ENCODE measurements at regions not wholly inside any gene's neighbourhood (a gene's known extent, or its start where the extent isn't known, plus 50 kb on each side); places are given as distances from the start of the nearest gene placed in this dataset.

DNA sequence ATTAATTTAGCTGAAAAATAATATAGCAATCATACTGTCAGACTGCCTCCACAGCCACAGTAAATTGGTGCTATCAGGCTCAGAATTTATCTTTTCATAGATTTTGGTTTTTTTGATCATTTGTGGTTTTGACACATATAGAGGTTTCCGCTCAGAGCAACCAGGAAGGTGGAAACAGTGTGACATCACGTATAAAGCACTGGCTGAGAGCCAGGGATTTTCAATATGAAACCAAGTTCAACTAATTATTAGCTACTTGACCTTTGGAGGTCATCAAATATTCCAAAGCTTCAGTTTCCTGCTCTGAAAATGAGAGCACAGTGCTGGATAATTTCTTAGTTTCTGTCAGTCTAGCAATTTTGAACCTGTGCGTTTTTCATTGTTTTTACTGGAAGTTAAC is 433.8 kb upstream of the SUCLG2 start:
- ATAC-seq (ENCODE audit: low read depth in 2 of 2): no peak
- Mint-ChIP-seq H3K4me1 (no peaks in the 10 kb centered on the region), H3K27ac (no peak overlapping the region)

DNA sequence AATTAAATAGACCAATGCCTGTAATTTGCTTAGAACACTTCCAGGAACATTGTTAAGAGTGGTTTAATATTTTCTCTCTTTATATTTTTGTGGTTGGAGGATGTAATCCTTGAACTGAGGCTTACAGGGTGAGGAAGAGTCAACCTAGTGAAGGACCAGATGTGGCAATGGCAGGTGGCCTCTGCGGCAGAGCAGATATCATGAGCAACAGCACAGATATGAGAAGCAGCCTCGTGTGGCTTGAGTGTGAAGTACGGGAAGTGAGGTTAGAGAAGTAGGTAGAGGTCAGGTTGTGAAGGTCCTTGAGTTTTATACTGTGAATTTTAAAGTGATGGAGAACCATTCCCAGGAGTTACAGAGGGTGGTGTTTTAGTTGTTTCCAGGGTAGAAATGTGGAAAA is 417.6 kb upstream of the SUCLG2 start:
- ATAC-seq (ENCODE audit: low read depth in 2 of 2) (no peak), DNase-seq (no peak)
- no peak overlapping the region for H3K27ac Mint-ChIP-seq
- peaks cover 0 to 8% of the 10 kb centered on the region in 2 donors for H3K36me3 Mint-ChIP-seq
- H3K4me3 Mint-ChIP-seq: no peak overlapping the region
- peaks cover 11 to 26% (median 16%) of the 10 kb centered on the region in 7 donors for H3K9me3 Mint-ChIP-seq
- no peaks in the 10 kb centered on the region for H3K27me3 Mint-ChIP-seq
- H3K4me1 Mint-ChIP-seq: no peaks in the 10 kb centered on the region

More for the DNA sequence above, 433.8 kb upstream of the SUCLG2 start:
- no peak overlapping the region for H3K4me3 Mint-ChIP-seq
- H3K36me3 Mint-ChIP-seq: no peaks in the 10 kb centered on the region
- H3K9me3 Mint-ChIP-seq: peaks cover 0 to 4% (median 0%) of the 10 kb centered on the region in 7 donors
- no peaks in the 10 kb centered on the region for H3K27me3 Mint-ChIP-seq
- no peak for DNase-seq

DNA sequence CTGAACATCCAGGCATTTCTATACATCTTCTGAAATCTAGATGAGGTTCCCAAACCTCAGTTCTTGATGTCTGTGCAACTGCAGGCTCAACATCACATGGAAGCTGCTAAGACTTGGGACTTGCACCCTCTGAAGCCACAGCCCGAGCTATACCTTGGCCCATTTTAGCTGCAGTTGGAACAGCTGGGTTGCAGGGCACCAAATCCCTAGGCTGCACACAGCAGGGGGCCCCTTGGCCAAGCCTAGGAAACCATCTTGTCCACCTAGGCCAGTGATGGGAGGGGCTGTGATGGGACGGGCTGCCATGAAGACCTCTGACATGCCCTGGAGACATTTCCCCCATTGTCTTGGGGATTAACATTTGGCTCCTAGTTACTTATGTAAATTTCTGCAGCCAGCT is 415.8 kb upstream of the SUCLG2 start:
- DNase-seq: no peak
- Mint-ChIP-seq H3K4me3 (no peak overlapping the region), H3K36me3 (peaks cover 0 to 8% of the 10 kb centered on the region in 2 donors), H3K4me1 (no peaks in the 10 kb centered on the region), H3K27ac (no peak overlapping the region), H3K27me3 (peaks cover 0 to 6% (median 0%) of the 10 kb centered on the region in 3 donors), H3K9me3 (peaks cover 7 to 23% (median 16%) of the 10 kb centered on the region in 7 donors)
- ATAC-seq (ENCODE audit: low read depth in 2 of 2): no peak

DNA sequence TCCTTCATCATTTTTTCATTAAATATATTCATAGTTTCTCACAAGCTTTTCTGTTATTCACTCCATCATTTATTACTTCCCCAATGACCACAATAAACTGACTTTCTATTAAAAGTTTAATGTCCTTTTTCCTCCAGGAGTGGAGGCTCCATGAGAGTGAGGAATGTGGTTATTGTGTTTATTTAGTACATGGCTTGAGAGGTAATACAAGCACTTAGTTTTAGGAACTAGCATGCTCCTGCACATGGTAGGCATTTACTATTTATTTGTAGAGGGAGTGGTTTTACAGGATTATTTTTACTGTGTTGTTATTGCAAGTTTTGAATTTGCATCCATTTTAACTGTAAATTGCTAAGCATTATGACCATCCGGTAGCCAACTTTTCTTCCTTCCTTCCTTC is 412.9 kb upstream of the SUCLG2 start:
- no peak for DNase-seq
- Mint-ChIP-seq H3K36me3 (peaks cover 0 to 6% of the 10 kb centered on the region in 2 donors), H3K27me3 (peaks cover 0 to 8% (median 0%) of the 10 kb centered on the region in 3 donors), H3K4me3 (no peak overlapping the region), H3K4me1 (no peaks in the 10 kb centered on the region), H3K9me3 (peaks cover 6 to 19% (median 13%) of the 10 kb centered on the region in 7 donors), H3K27ac (peak overlapping the region in 1 of 6 donors; percentile 27)
- ATAC-seq (ENCODE audit: low read depth in 2 of 2): no peak

DNA sequence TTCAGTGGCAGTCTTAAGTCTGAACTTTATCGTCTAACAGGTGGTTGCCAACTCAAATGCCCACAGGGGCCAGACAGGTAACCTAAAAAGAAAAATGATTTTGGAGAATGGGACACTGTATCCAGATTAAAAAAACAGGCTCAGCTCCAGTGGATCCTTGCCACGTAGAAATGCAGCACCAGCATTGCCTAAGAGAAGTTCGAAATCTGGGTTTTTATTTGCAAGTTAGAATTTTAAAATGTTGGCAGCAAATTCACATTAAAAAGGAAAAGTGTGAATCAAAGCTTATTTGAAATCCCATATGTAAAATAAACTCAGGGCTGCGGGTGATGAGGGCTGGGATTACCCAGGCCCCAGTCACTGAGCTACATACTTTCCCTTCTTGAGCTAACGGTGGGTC is 408.5 kb upstream of the SUCLG2 start:
- Mint-ChIP-seq H3K4me1 (no peaks in the 10 kb centered on the region), H3K27ac (no peak overlapping the region), H3K4me3 (no peak overlapping the region), H3K27me3 (peaks cover 11 to 20% (median 16%) of the 10 kb centered on the region in 3 donors), H3K9me3 (peaks cover 0 to 7% (median 0%) of the 10 kb centered on the region in 7 donors), H3K36me3 (no peaks in the 10 kb centered on the region)
- no peak for DNase-seq
- ATAC-seq (ENCODE audit: low read depth in 2 of 2): no peak

DNA sequence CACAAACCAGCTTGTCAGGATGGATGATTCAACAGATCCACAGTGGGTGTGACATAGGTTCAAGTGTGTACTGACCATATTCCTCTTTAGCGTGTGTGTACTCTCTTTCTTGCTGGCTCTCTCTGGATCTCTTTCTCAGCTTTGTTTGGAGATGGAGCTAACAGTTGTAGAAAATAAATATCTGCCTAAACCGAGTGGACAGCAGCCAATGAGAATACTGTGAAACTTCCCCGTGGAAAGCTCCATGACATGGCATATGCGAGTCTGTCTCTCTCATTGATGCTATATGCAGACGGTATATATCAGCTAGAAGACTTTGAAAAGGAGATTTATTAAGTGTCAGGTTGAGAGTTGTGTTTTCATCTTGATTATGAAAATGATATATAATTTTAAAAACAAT is 406.5 kb upstream of the SUCLG2 start:
- ATAC-seq (ENCODE audit: low read depth in 2 of 2) (no peak), DNase-seq (no peak)
- Mint-ChIP-seq H3K27ac (no peak overlapping the region), H3K4me3 (no peak overlapping the region), H3K27me3 (peaks cover 11 to 20% (median 11%) of the 10 kb centered on the region in 3 donors), H3K36me3 (no peaks in the 10 kb centered on the region), H3K4me1 (no peaks in the 10 kb centered on the region), H3K9me3 (peaks cover 0 to 4% (median 0%) of the 10 kb centered on the region in 7 donors)

DNA sequence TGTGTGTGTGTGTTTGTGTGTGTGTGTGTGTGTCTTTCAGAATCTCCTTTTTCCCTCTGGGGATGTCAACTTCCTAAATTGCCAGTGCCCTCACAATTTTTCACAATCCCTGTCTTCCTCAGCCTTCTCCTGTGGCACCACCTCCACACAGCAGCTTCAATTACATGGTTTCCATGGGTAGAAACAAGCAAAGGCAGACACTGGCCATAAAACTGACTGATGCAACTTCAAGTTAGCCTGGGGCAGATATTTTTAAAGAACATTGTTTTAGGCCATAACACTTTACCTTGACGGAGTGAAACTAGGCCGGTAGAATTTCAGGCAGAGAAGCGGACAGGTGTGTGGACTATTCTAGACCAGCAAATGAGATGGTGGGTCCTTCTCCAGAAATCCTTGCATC is 405.8 kb upstream of the SUCLG2 start:
- peak overlapping the region in 1 of 6 donors; percentile 5 for H3K27ac Mint-ChIP-seq
- no peak for ATAC-seq (ENCODE audit: low read depth in 2 of 2)
- H3K27me3 Mint-ChIP-seq: peaks cover 11 to 20% (median 11%) of the 10 kb centered on the region in 3 donors
- no peaks in the 10 kb centered on the region for H3K4me1 Mint-ChIP-seq
- H3K9me3 Mint-ChIP-seq: peaks cover 0 to 4% (median 0%) of the 10 kb centered on the region in 7 donors
- H3K36me3 Mint-ChIP-seq: no peaks in the 10 kb centered on the region
- H3K4me3 Mint-ChIP-seq: no peak overlapping the region
- DNase-seq: no peak

DNA sequence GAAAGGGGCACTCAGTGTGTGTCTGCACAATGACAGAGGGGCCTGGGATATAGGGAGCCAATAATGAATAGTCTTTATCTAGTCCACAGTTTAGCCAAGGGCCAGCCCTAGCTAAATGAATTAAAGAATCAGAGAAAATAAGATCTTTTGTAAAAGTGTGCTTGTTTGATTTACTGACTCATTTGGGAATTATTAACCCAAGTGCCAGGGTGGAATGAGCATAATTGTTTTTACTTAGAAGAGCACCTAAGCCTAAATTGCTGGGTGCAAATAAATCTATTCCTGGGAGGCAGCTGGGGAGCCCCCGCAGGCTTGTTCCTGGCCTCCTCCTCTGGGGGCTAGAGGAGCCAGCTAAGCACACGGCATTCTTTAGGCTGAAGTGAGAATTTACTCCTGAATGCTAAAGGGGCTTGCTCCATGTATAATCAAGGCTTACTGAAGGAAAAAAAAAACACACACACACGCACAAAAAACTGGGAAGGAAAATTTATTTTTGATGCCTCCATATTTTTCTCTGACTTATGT is 405.3 kb upstream of the SUCLG2 start:
- H3K27me3 Mint-ChIP-seq: peaks cover 11 to 20% (median 11%) of the 10 kb centered on the region in 3 donors
- H3K27ac Mint-ChIP-seq: no peak overlapping the region
- H3K9me3 Mint-ChIP-seq: peaks cover 0 to 4% (median 0%) of the 10 kb centered on the region in 7 donors
- DNase-seq: no peak
- no peaks in the 10 kb centered on the region for H3K36me3 Mint-ChIP-seq
- H3K4me1 Mint-ChIP-seq: no peaks in the 10 kb centered on the region
- no peak for ATAC-seq (ENCODE audit: low read depth in 2 of 2)
- no peak overlapping the region for H3K4me3 Mint-ChIP-seq

DNA sequence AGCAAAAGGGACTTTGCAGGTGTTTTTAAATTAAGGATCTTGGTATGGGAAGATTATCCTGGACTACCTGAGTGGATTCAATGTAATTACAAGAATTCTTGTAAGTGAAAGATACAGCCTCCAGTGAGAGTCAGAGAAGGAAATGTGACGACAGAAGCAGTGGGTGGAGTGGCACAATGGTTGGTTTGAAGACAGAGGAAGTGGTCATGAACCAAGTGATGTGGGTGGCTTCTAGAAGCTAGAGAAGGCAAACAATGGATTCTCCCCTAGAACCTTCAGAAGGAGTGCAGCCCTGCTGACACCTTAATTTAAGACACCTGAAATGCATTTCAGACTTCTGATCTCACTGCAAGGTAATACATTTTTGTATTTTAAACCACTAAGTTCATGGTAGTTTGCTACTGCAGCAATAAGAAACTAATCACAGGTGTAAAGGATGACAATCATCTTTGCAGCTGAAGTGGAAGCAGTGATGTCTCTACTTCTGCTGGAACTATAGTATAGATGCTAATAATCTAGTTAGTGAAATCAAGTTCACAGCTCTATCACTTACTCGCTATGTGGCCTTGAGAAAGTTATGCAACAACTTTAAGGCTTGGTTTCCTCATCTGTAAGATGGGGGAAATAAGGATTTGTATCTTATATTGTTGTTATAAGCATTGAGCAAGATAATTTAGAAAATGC is 403.4 kb upstream of the SUCLG2 start:
- Mint-ChIP-seq H3K27me3 (peaks cover 11 to 20% (median 11%) of the 10 kb centered on the region in 3 donors), H3K4me3 (no peak overlapping the region), H3K4me1 (no peaks in the 10 kb centered on the region), H3K27ac (no peak overlapping the region), H3K9me3 (peaks cover 0 to 4% (median 0%) of the 10 kb centered on the region in 7 donors), H3K36me3 (no peaks in the 10 kb centered on the region)
- ATAC-seq (ENCODE audit: low read depth in 2 of 2) (no peak), DNase-seq (no peak)

DNA sequence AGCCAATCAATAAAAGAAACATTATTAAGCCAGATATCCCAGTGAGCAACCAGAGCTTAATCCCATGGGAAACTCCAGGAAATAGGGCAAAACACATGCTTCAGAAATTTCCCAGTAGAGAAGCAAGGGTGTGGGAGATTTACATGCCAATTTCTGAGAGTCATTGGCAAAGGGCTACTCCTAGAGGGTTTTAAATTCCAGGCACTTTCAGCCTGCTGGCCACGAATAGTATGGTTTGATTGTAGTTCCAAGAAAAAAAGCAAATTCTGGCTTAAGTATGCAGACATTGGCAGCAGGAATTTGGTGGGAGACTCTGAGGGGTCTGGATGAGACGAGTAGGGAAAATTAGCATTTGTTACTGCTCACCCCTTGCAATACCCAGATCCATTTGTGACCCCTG is 402.1 kb upstream of the SUCLG2 start:
- Mint-ChIP-seq H3K36me3 (no peaks in the 10 kb centered on the region), H3K27ac (no peak overlapping the region), H3K9me3 (peaks cover 0 to 4% (median 0%) of the 10 kb centered on the region in 7 donors), H3K27me3 (peaks cover 5 to 20% (median 15%) of the 10 kb centered on the region in 3 donors), H3K4me3 (no peak overlapping the region), H3K4me1 (no peaks in the 10 kb centered on the region)
- ATAC-seq (ENCODE audit: low read depth in 2 of 2) (no peak), DNase-seq (no peak)

DNA sequence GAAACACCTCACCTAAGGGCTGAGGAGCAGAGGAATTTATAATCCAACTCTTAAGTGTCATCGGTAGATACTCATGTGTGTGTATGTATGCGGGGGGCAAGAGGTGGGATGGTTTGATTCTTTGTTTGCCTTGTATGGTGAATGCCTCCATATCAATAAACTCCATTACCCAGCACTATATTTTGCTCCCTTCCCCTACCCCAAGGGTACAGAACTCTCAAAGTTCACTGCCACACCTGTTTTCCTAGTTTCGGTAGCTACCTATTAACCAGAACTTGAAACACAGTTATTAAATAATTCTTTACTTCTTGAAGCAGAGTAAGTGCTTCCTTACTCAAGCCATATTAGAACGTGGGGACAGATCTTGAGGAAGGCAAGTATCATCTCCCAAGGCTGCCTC is 400.8 kb upstream of the SUCLG2 start:
- Mint-ChIP-seq H3K4me1 (no peaks in the 10 kb centered on the region), H3K4me3 (no peak overlapping the region), H3K27ac (no peak overlapping the region), H3K36me3 (no peaks in the 10 kb centered on the region), H3K27me3 (peaks cover 5 to 13% (median 12%) of the 10 kb centered on the region in 3 donors), H3K9me3 (peaks cover 0 to 2% (median 0%) of the 10 kb centered on the region in 7 donors)
- no peak for DNase-seq
- ATAC-seq (ENCODE audit: low read depth in 2 of 2): no peak

DNA sequence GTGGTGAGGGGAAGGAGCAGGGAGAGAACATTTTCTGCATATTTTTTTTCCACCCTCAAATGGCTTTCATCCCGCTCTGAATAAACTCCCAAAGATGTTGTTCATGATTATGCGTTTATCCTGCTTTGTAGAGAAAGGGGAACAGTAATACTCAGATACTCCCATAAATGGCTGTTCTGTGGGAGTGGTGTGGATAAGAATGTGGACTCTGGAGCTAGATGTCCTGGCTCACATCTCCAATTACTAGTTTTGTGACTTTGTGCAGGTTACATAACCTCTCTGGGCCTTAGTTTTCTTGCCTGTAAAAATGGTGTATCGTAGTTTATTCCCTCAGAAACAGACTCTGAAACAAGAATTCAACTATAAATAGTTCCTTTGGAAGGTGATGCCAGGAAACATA is 395.4 kb upstream of the SUCLG2 start:
- DNase-seq: no peak
- H3K27me3 Mint-ChIP-seq: peaks cover 0 to 4% (median 0%) of the 10 kb centered on the region in 3 donors
- H3K9me3 Mint-ChIP-seq: no peaks in the 10 kb centered on the region
- no peaks in the 10 kb centered on the region for H3K4me1 Mint-ChIP-seq
- ATAC-seq (ENCODE audit: low read depth in 2 of 2): no peak
- no peak overlapping the region for H3K4me3 Mint-ChIP-seq
- H3K36me3 Mint-ChIP-seq: no peaks in the 10 kb centered on the region
- no peak overlapping the region for H3K27ac Mint-ChIP-seq

DNA sequence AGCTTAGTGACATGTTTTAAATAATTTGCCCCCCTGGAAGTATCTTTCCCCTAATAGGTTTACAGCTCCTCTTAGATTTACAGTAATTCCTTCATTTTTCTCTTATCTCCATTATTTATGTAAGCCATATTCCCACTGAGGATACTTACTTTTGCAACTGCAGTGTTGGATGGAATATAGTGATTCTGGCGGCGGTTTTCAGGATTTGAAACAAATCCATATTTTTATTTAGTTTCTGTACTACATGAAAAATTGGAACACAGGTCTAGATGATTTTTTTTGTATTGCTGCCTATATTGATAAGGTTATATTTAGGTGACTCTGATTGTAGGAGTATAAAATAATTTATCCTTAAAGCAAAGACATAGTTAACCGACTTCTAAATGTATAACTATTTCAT is 391.6 kb upstream of the SUCLG2 start:
- H3K4me3 Mint-ChIP-seq: no peak overlapping the region
- ATAC-seq (ENCODE audit: low read depth in 2 of 2): no peak

DNA sequence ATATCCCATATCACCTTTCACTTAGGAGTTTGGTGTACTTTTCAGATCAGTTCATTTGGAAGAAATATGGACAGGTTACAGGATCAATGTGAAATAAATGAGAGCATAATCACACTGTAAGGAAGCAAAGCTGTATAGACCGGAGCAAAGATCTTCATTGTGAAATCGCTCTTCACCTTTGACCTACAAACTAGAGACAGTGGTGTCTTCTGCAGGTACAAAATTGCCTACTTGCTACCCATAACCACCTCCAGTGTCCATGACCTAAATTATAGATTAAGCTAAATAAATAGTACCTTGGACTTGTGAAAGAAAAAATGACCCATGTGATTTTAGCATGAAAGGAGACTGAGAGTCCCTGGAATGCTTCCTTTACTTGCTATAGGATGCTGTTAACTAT is 379.5 kb upstream of the SUCLG2 start:
- Mint-ChIP-seq H3K4me1 (no peaks in the 10 kb centered on the region), H3K27me3 (peaks cover 0 to 14% (median 0%) of the 10 kb centered on the region in 3 donors), H3K36me3 (no peaks in the 10 kb centered on the region), H3K9me3 (peaks cover 0 to 5% (median 0%) of the 10 kb centered on the region in 7 donors), H3K4me3 (no peak overlapping the region), H3K27ac (no peak overlapping the region)
- no peak for ATAC-seq (ENCODE audit: low read depth in 2 of 2)
- no peak for DNase-seq

More for the DNA sequence above, 391.6 kb upstream of the SUCLG2 start:
- Mint-ChIP-seq H3K27ac (no peak overlapping the region), H3K36me3 (no peaks in the 10 kb centered on the region), H3K4me1 (no peaks in the 10 kb centered on the region), H3K27me3 (no peaks in the 10 kb centered on the region), H3K9me3 (no peaks in the 10 kb centered on the region)
- DNase-seq: no peak
